HL-60 (cell line): ENCODE measurements at regions not wholly inside any gene's neighbourhood (a gene's known extent, or its start where the extent isn't known, plus 50 kb on each side); places are given as distances from the start of the nearest gene placed in this dataset.

ENCODE experiments used
- DNase-seq, 2 experiments: peaks; one replicate each; pipeline ENCODE4 v3.0.0-alpha.2; 2010 to 2020; ENCODE audit warnings: low read depth in 1 of 2, low spot score in 1 of 2
- H3K27ac ChIP-seq: fragments of 250-450 bp; sonication (Bioruptor Pico); replicated peaks from 2 replicates; pipeline ENCODE4 v1.5.1; 2020; ENCODE audit warnings: mild to moderate bottlenecking, moderate library complexity
- H3K27me3 ChIP-seq: fragments of 250-450 bp; sonication (Bioruptor Pico); 2 replicates; pipeline ENCODE4 v1.5.1; 2021; ENCODE audit warnings: mild to moderate bottlenecking, moderate library complexity; ENCODE audit not compliant: insufficient read depth, poor library complexity, severe bottlenecking
- H3K4me3 ChIP-seq: replicated peaks from 2 replicates; pipeline ENCODE4 v1.5.1; 2011; ENCODE audit warnings: mild to moderate bottlenecking, control low read depth, low read length; ENCODE audit not compliant: insufficient read depth
- CTCF ChIP-seq: IDR thresholded peaks from one replicate; pipeline ENCODE4 v1.5.1; 2011; ENCODE audit warnings: low read length, control low read depth, inconsistent platforms; ENCODE audit not compliant: insufficient read depth
- GABPA ChIP-seq: IDR thresholded peaks from 2 replicates; pipeline ENCODE4 v1.6.1; 2012; ENCODE audit warnings: low read depth
- POLR2AphosphoS5 ChIP-seq: IDR thresholded peaks from 2 replicates; pipeline ENCODE4 v1.6.1; 2012; ENCODE audit warnings: low read depth
- REST ChIP-seq: IDR thresholded peaks from 2 replicates; pipeline ENCODE4 v1.6.1; 2012; ENCODE audit warnings: low read depth; ENCODE audit not compliant: insufficient replicate concordance
- SPI1 ChIP-seq: IDR thresholded peaks from 2 replicates; pipeline ENCODE4 v1.6.1; 2012; ENCODE audit warnings: low read depth, mild to moderate bottlenecking, borderline replicate concordance

DNA sequence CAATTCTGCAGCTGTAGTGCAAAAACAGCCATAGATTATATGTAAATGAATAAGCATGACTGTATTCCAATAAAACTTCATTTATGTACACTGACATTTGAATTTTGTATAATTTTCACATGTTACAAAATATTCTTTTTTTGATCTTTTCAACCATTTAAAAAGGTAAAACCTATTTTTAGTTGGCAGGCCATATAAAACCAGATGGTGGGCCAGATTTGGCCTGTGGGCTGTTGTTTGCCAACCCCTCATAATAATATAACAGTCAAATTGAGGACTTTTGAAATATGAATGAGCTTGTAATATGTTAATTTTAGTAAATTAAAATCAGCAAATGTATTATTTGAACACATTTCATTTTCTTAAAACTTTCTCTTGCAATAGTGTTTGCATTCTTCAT lies 913.4 kb downstream of the TLE1 start:
- Histone ChIP-seq H3K4me3 (no peak overlapping the region), H3K27me3 (no peaks in the 10 kb centered on the region), H3K27ac (no peak overlapping the region)
- no peak for DNase-seq
- TF ChIP-seq SPI1 = no peak
- no peak for TF ChIP-seq REST
- TF ChIP-seq CTCF = no peak
- no peak for TF ChIP-seq GABPA
- TF ChIP-seq POLR2AphosphoS5 = no peak

- DNase-seq = no peak
- Histone ChIP-seq H3K27me3 (no peaks in the 10 kb centered on the region), H3K4me3 (no peak overlapping the region), H3K27ac (no peak overlapping the region)
- TF ChIP-seq SPI1 (no peak), CTCF (no peak), REST (no peak), GABPA (no peak), POLR2AphosphoS5 (no peak)
Observed at GRCh38 chr9:80775530-80775929, 913.8 kb downstream of the TLE1 start.

DNA sequence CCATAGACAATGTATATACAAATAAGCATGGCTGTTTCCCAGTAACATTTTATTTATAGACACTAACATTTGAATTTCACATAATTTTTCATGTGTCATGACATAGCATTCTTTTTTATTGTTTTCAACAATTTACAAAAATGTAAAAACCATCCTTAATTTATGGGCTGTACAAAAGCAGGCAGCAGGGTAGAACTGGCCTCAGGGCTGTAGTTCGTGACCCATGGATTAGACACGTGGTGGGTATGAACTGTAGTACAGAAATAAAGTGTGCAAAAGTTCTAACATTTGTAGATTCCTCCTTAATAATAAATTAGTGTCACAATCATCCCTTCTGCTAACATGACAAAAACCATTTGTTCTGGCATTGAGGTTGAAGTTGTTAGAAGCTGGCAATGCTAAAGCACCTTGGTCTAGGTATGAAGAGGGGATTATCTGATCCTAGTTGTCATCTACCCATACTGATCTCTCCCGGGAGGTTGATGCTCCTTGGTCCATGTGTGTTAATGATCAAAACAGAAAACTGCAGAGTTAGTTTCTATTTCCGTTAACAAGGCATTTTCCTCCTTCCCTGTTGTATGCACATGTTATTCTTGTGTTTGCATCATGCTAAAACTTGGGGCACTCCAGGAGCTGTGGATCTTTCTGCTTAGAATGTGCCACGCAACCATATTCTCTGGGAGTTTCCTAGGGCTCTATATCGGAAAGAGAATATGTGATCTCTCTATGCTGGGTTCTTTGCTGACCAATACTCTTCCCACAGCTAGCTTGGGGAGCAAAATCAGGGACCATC lies 917.6 kb downstream of the TLE1 start:
- Histone ChIP-seq H3K27me3 (no peaks in the 10 kb centered on the region), H3K4me3 (no peak overlapping the region), H3K27ac (no peak overlapping the region)
- TF ChIP-seq REST = no peak
- no peak for TF ChIP-seq GABPA
- no peak for TF ChIP-seq POLR2AphosphoS5
- no peak for TF ChIP-seq SPI1
- TF ChIP-seq CTCF = no peak
- DNase-seq = no peak
